ENCODE measurements at regions not wholly inside any gene's neighbourhood (a gene's known extent, or its start where the extent isn't known, plus 50 kb on each side); places are given as distances from the start of the nearest gene placed in this dataset.

- ChIA-PET POLR2A (ENCODE audit: partially characterized antibody) (interaction anchor here (1.1 kb wide), 1 partner anchor 8 kb away, joined by 3 read pairs; no protein-coding TSS in a partner anchor), CTCF (ENCODE audit: partially characterized antibody) (interaction anchor here (1.6 kb wide), 1 partner anchor 65 kb away, joined by 3 read pairs; no protein-coding TSS in a partner anchor)
- Histone ChIP-seq H3K23me2 (ENCODE audit: low read depth, low read length) (no peaks in the 10 kb centered on the region), H2AFZ (ENCODE audit: low read length) (no peak overlapping the region), H2AK5ac (ENCODE audit: low read depth, low read length) (no peak overlapping the region), H4K91ac (replicated peaks; ENCODE audit: insufficient read length, low read length) (no peak overlapping the region), H3K18ac (ENCODE audit: extremely low read depth, low read length) (no peak overlapping the region), H3K79me2 (ENCODE audit: control insufficient read depth in 1 of 2, insufficient read depth in 2 of 2, low read length in 2 of 2) (no peaks in the 10 kb centered on the region), H3K4me1 (replicated peaks in 1 of 4; ENCODE audit: control insufficient read depth in 3 of 4, insufficient read depth in 4 of 4, low read length in 3 of 4) (no peaks in the 10 kb centered on the region), H3K79me1 (ENCODE audit: low read depth, low read length) (no peaks in the 10 kb centered on the region), H3K9me3 (ENCODE audit: insufficient read depth in 2 of 2, low read depth in 1 of 2, low read length in 1 of 2) (no peaks in the 10 kb centered on the region), H2BK20ac (ENCODE audit: low read length) (no peak overlapping the region), H3K9ac (replicated peaks in 1 of 4; ENCODE audit: extremely low read depth in 1 of 4, low read depth in 3 of 4, low read length in 3 of 4) (no peak overlapping the region), H3K36me3 (ENCODE audit: control insufficient read depth in 2 of 4, insufficient read depth in 4 of 4, low read length in 3 of 4) (no peaks in the 10 kb centered on the region), H4K8ac (ENCODE audit: extremely low read depth, insufficient read depth, low read length) (no peak overlapping the region; the same call in 1 of the 2 replicates), H3K23ac (ENCODE audit: insufficient read length) (no peak overlapping the region), H2BK120ac (replicated peaks; ENCODE audit: low read depth, low read length) (no peak overlapping the region), H2BK5ac (ENCODE audit: low read depth, low read length) (no peak overlapping the region), H4K20me1 (replicated peaks in 1 of 2; ENCODE audit: control insufficient read depth in 1 of 2, insufficient read depth in 2 of 2, low read length in 2 of 2) (no peaks in the 10 kb centered on the region), H2BK12ac (ENCODE audit: low read depth, low read length) (no peak overlapping the region), H3K14ac (ENCODE audit: insufficient read length) (no peak overlapping the region), H3K4me2 (ENCODE audit: insufficient read depth in 1 of 2, low read depth in 2 of 2, low read length in 2 of 2) (no peak overlapping the region), H3K4ac (replicated peaks; ENCODE audit: insufficient read length, low read depth, low read length) (no peak overlapping the region), H3K27me3 (replicated peaks in 1 of 4; ENCODE audit: control insufficient read depth in 3 of 4, extremely low read depth in 1 of 4, insufficient read depth in 3 of 4, low read length in 3 of 4) (no peaks in the 10 kb centered on the region), H3K56ac (replicated peaks; ENCODE audit: insufficient read length, low read depth, low read length) (no peak overlapping the region), H4K5ac (ENCODE audit: insufficient read length, low read depth, low read length) (no peak overlapping the region), H3K4me3 (ENCODE audit: extremely low read depth in 1 of 4, insufficient read depth in 2 of 4, low read depth in 3 of 4, low read length in 4 of 4) (no peak overlapping the region), H2BK15ac (ENCODE audit: low read length) (no peak overlapping the region), H3K27ac (ENCODE audit: low read depth, low read length) (no peak overlapping the region)
- 92% methylated on average over 13 of the region's 13 CpGs; no CpG with 5 or more reads in 1 of the 2 experiments for WGBS, 2 experiments (ENCODE audit: extremely low coverage in 1 of 2, insufficient coverage in 1 of 2, insufficient read length in 1 of 2, insufficient replicate concordance in 2 of 2, low coverage in 1 of 2, low lambda C conversion rate in 2 of 2, missing lambda C conversion rate in 1 of 2)
- no peak for FAIRE-seq
- TF ChIP-seq KDM5A (IDR thresholded peaks at IDR 0.05; ENCODE audit: low read length), result no peak
- TF ChIP-seq SRF (IDR thresholded peaks at IDR 0.05; ENCODE audit: low read depth, low read length), result no peak
- no peak for TF ChIP-seq BACH1 (IDR thresholded peaks at IDR 0.05; ENCODE audit: low read length)
- TF ChIP-seq RFX5 (IDR thresholded peaks at IDR 0.05; ENCODE audit: borderline replicate concordance, low read depth, low read length), result no peak
- TF ChIP-seq POU5F1 (IDR thresholded peaks at IDR 0.05; ENCODE audit: low read depth, low read length), result no peak
- no peak for TF ChIP-seq CEBPB (IDR thresholded peaks at IDR 0.05; ENCODE audit: low read depth, low read length)
- no peak for TF ChIP-seq FOSL1 (IDR thresholded peaks at IDR 0.05; ENCODE audit: insufficient read depth, low read depth, low read length)
- TF ChIP-seq TAF7 (optimal IDR thresholded peaks at IDR 0.05; ENCODE audit: borderline replicate concordance, low read depth, low read length), result no peak
- no peak for TF ChIP-seq KDM4A (IDR thresholded peaks at IDR 0.05; ENCODE audit: low read depth, low read length, severe bottlenecking)
- no peak for TF ChIP-seq ATF2 (IDR thresholded peaks at IDR 0.05; ENCODE audit: low read length)
- DNase-seq (ENCODE audit: low read depth in 1 of 2, low spot score in 2 of 2), result no peak
Observed at GRCh38 chr2:71736091-71736861, 282.9 kb downstream of the DYSF start.
